Activated naive CD4-positive, alpha-beta T cell treated with anti-CD3 and anti-CD28 coated beads for 36 hours (primary cell): ENCODE measurements at regions not wholly inside any gene's neighbourhood (a gene's known extent, or its start where the extent isn't known, plus 50 kb on each side); places are given as distances from the start of the nearest gene placed in this dataset.
A peak's percentile ranks its signal among the peaks of the same experiment; 100 is the strongest.

ENCODE experiments used
- CTCF ChIA-PET: fragments of 350-600 bp; sonication (Branson Sonifier 250); formaldehyde crosslinking; loops from one replicate; lab custom pipeline; 2021; ENCODE audit warnings: antibody characterized with exemption; lab: Charles Lee
- DNase-seq: peaks from one replicate; pipeline ENCODE4 v3.0.0-alpha.2; 2020
- H3K27ac Mint-ChIP-seq: one replicate; pipeline ENCODE4 v1.8.0; 2021; ENCODE audit warnings: mild to moderate bottlenecking, mixed read lengths
- H3K27me3 Mint-ChIP-seq: one replicate; pipeline ENCODE4 v1.8.0; 2021; ENCODE audit warnings: low read depth, mixed read lengths
- H3K36me3 Mint-ChIP-seq: one replicate; pipeline ENCODE4 v1.8.0; 2021; ENCODE audit warnings: low read depth, mixed read lengths
- H3K4me1 Mint-ChIP-seq: one replicate; pipeline ENCODE4 v1.8.0; 2021; ENCODE audit warnings: low read depth, mixed read lengths
- H3K4me3 Mint-ChIP-seq: one replicate; pipeline ENCODE4 v1.8.0; 2021; ENCODE audit warnings: mild to moderate bottlenecking, moderate library complexity, mixed read lengths
- H3K9me3 Mint-ChIP-seq: one replicate; pipeline ENCODE4 v1.8.0; 2021; ENCODE audit warnings: mixed read lengths
- intact Hi-C: fragments of 100-400 bp; cut with micrococcal nuclease; formaldehyde crosslinking; loops from one replicate; pipeline ENCODE4 v1.15.1; 2023

DNA sequence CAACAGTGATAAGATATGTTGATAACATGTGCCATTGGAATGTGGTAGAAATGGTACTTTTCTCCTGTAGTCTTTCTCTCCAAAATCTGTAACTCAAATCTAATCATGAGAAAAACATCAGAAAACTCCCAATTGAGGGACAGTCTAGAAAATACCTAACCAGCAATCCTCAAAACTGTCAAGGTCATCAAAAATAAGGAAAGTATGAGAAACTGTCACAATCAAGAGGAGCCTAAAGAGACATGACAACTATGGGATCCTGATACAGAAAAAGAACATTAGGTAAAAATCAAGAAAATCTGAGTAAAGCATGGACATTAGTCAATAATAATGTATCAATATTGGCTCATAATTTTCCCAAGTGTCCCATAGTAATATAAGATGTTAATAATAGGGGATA, 124.5 kb upstream of the PPP1R2C start:
- no peak for DNase-seq
- H3K4me1 Mint-ChIP-seq: no peaks in the 10 kb centered on the region
- intact Hi-C loops: no loop called here
- CTCF ChIA-PET: no interaction called here
- H3K27me3 Mint-ChIP-seq: no peaks in the 10 kb centered on the region
- no peak overlapping the region for H3K27ac Mint-ChIP-seq
- no peaks in the 10 kb centered on the region for H3K36me3 Mint-ChIP-seq
- no peak overlapping the region for H3K4me3 Mint-ChIP-seq
- H3K9me3 Mint-ChIP-seq: peaks cover 1% of the 10 kb centered on the region

DNA sequence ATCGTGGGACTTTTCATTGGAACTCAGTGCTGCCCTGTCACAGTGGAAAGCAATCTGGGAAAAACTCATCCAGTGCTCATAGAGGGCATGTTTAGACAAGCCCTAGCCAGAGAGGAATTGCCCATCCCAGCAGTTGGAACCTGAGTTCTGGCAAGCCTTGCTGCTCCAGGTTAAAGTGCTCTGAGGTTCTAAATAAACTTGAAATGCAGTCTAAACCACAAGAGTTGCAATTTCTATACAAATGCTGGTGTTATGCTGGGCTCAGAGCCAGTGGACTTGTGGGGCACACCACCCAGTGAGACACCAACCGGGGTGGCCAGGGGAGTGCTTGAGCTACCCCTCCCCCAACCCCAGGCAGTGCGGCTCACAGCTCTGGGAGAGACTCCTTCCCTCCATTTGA, 142.8 kb upstream of the PPP1R2C start:
- H3K4me1 Mint-ChIP-seq: no peaks in the 10 kb centered on the region
- H3K36me3 Mint-ChIP-seq: peaks cover 1% of the 10 kb centered on the region
- intact Hi-C loops: no loop called here
- no peak overlapping the region for H3K27ac Mint-ChIP-seq
- no peak for DNase-seq
- H3K9me3 Mint-ChIP-seq: no peaks in the 10 kb centered on the region
- CTCF ChIA-PET: no interaction called here
- H3K27me3 Mint-ChIP-seq: no peaks in the 10 kb centered on the region
- H3K4me3 Mint-ChIP-seq: no peak overlapping the region

DNA sequence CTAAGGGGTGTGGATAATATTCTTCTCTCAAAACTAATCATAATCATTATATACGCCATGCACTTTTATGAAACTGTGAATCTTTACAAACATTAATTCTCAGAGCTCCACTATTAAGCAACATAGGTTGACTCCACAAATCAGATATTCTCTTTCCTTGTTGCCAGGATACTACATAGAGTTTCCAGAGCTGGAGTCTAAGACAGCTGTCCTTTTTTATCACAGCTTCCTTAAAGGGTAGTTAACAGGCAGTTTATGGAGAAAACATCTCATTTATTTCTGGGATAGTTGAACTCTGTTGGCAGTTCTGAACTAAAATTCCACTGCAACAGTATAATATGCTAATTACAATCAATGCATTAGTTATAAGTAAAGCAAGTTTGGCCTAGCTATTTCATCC, 152.1 kb upstream of the PPP1R2C start:
- H3K4me1 Mint-ChIP-seq: peaks cover 15% of the 10 kb centered on the region
- intact Hi-C loops: no loop called here
- CTCF ChIA-PET: no interaction called here
- no peak overlapping the region for H3K27ac Mint-ChIP-seq
- H3K4me3 Mint-ChIP-seq: no peak overlapping the region
- H3K36me3 Mint-ChIP-seq: no peaks in the 10 kb centered on the region
- no peak for DNase-seq
- no peaks in the 10 kb centered on the region for H3K9me3 Mint-ChIP-seq
- H3K27me3 Mint-ChIP-seq: no peaks in the 10 kb centered on the region

DNA sequence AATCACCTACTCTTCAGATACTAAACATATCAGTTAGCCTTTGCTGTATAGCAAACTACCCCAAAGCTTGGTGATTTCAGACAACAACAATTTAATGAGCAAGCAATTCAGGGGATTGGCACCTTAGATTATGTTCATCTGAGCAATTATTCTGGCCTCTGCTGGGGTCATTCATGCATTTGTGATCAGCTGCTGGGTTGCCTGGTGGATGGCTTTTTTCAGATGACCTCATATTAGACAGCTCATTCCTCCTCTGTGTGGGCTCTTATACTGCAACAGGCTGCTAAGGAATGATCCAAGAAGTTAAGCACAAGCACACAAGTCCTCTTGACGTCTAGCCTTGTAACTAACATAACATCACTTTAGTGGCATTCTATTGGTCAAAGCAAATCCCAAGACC, 153.0 kb upstream of the PPP1R2C start:
- Mint-ChIP-seq H3K4me1 (peaks cover 16% of the 10 kb centered on the region), H3K4me3 (no peak overlapping the region), H3K9me3 (no peaks in the 10 kb centered on the region), H3K27me3 (no peaks in the 10 kb centered on the region), H3K36me3 (no peaks in the 10 kb centered on the region), H3K27ac (no peak overlapping the region)
- no peak for DNase-seq
- CTCF ChIA-PET: no interaction called here
- intact Hi-C loops: no loop called here

DNA sequence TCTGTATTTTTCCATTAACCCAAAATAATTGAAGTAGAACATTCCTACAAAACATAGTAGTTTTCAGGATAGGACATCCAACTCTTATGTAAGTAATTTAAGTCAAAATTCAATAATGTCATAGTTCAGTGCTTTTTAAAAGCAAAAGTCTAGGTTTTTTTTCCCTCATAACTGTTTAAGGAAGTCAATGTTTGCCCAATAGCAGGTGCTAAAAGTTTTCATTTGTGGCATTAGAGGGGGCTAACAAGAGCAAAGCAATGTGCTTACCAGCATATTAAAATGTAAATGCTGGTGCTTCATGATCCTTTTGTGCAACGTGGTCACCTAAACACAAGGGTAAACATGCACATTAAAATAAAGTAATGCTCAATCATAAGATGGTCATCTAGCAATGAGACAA, 155.2 kb upstream of the PPP1R2C start:
- Mint-ChIP-seq H3K27ac (no peak overlapping the region), H3K9me3 (no peaks in the 10 kb centered on the region), H3K4me3 (no peak overlapping the region), H3K36me3 (no peaks in the 10 kb centered on the region), H3K4me1 (peaks cover 16% of the 10 kb centered on the region), H3K27me3 (no peaks in the 10 kb centered on the region)
- no peak for DNase-seq
- CTCF ChIA-PET: no interaction called here
- intact Hi-C loops: no loop called here

DNA sequence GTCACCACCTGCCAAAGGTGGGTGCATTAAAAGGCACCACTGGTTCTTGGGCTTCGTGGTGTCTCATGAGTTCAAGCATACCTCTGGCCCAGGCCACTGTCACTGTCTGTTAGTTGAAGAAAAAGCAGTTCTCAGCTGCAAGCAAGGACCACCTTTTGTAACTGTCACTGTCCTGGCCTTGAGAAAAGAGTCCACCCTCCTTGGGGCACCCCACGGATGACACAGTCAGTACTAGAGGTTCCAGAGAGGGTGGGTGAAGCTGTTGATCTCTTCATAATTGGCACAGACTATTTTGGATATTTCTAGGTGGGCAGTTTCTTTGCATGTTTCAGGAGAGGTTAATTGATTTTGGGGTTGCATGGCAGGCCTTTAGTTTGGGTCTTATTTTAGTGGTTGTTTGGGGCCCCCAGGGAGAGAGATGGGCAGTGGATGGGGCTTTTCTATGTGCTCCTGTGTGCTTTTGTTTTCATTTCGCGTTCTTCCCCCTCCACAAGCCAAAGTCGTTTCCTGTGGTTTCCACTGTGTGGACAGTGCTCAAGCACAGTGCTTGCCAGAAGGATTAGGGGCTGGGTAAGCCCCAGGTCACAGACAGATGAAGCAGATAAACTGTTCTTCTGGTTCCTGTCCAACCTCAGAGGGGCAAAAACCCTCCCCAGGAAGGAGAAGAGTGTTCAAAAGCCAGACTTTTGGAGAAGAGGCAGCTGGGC, 156.2 kb upstream of the PPP1R2C start:
- CTCF ChIA-PET: no interaction called here
- DNase-seq: no peak
- Mint-ChIP-seq H3K9me3 (peaks cover 5% of the 10 kb centered on the region), H3K4me1 (peaks cover 19% of the 10 kb centered on the region), H3K27ac (peak overlapping the region; percentile 18), H3K4me3 (peak overlapping the region; percentile 29), H3K36me3 (peaks cover 2% of the 10 kb centered on the region), H3K27me3 (no peaks in the 10 kb centered on the region)
- intact Hi-C loops: no loop called here

DNA sequence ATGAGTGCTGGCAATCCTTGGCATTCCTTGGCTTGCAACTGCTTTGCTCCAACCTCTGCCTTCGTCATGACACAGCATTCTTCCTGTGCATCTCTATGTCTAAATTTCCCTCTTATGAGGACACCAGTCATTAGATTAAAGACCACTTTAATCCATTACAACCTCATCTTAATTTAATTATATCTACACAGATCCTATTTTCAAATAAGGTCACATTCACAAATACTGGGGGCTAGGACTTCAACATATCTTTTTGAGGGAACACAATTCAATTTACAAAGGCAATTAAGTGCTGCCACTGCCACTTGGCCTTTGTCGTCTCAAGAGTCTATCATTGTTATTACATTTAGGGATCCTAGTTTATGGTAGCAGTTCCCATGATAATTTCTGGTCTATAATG, 163.7 kb upstream of the PPP1R2C start:
- Mint-ChIP-seq H3K27me3 (no peaks in the 10 kb centered on the region), H3K9me3 (peaks cover 5% of the 10 kb centered on the region), H3K27ac (peak overlapping the region; percentile 18), H3K36me3 (peaks cover 4% of the 10 kb centered on the region), H3K4me1 (peaks cover 62% of the 10 kb centered on the region), H3K4me3 (no peak overlapping the region)
- CTCF ChIA-PET: no interaction called here
- DNase-seq: no peak
- intact Hi-C loops: no loop called here

DNA sequence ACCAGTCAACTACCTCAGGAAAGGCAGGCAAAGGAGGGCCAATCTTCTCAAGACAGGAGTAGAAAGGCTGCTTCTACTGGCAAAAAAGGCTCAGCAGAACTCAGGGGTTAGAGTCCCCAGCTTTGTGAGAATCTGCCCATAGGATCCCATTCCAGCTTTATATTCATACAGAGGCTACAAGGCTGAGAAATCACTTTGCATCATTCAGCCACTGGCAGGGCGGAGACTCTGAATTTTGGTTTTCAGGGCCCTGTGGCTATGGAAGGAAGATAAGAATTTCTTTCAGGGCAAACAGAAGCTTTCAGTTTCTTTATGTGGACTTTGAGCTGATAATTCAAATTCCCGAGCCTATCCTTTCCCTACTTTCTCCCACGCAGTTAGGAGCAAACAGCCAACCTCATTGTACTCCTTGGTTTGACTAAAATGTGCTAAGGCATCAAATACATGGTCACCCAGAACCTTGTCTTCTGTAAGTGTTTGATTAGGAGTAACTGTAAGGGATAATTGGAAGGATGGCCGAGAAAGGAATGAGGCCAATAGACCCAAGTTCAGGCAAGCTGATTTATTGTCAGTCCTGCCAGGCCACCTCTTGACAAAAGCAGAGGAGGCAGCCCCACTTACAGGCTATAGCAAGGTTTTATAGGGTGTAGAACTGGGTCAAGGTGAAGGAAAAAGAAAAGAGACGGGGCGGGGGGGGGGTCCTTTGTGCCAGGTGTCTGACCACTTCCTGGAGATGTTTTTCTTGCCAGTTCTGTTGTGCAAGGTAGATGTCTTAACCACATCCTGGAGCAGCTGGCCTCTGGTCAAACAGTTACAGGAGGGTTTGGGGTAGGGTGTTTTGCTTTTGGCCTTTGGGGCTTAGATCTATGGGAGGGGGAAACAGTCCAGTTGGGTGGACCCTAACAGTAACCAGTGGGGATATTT, 165.3 kb upstream of the PPP1R2C start:
- H3K4me1 Mint-ChIP-seq: peaks cover 72% of the 10 kb centered on the region
- peak; percentile 32 for DNase-seq
- H3K4me3 Mint-ChIP-seq: no peak overlapping the region

DNA sequence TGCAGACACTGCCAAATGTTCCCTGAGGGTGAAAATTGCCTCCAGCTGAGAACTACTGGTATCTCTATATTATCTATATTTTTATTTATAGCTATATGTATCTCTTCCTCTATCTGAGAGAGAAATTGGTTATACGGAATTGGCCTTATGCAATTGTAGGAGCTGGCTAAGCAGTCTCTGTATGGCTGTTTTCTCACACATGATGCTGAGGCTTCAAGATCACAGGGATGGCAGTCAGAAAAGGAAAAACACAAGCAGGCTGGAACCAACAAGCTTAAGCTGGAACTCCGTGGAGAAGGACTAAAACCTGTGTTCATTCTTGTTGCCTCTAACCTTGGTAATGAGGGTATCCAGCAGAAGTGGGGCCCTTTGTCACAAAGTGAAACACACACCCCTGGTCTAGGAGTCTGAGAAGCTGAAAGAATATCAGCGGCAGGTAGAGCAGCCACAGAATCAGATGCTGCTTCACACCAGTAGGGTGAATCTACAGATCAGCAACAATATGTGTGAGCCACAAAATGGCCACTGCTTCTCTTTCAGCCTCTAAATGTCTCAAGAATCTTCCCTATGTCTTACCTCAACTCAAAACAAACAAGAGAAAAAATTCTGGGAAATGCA, 166.5 kb upstream of the PPP1R2C start:
- Mint-ChIP-seq H3K9me3 (peaks cover 2% of the 10 kb centered on the region), H3K4me1 (peaks cover 76% of the 10 kb centered on the region), H3K4me3 (no peak overlapping the region), H3K27ac (peak overlapping the region; percentile 80), H3K36me3 (peaks cover 2% of the 10 kb centered on the region), H3K27me3 (no peaks in the 10 kb centered on the region)
- CTCF ChIA-PET: interaction anchor here (0.7 kb wide), 1 partner anchor 186 kb away, joined by 3 read pairs; no protein-coding TSS in a partner anchor
- no peak for DNase-seq
- intact Hi-C loops: no loop called here

More for the DNA sequence above, 165.3 kb upstream of the PPP1R2C start:
- intact Hi-C loops: no loop called here
- Mint-ChIP-seq H3K27ac (peak overlapping the region; percentile 80), H3K9me3 (peaks cover 5% of the 10 kb centered on the region), H3K36me3 (peaks cover 4% of the 10 kb centered on the region), H3K27me3 (no peaks in the 10 kb centered on the region)
- CTCF ChIA-PET: no interaction called here

DNA sequence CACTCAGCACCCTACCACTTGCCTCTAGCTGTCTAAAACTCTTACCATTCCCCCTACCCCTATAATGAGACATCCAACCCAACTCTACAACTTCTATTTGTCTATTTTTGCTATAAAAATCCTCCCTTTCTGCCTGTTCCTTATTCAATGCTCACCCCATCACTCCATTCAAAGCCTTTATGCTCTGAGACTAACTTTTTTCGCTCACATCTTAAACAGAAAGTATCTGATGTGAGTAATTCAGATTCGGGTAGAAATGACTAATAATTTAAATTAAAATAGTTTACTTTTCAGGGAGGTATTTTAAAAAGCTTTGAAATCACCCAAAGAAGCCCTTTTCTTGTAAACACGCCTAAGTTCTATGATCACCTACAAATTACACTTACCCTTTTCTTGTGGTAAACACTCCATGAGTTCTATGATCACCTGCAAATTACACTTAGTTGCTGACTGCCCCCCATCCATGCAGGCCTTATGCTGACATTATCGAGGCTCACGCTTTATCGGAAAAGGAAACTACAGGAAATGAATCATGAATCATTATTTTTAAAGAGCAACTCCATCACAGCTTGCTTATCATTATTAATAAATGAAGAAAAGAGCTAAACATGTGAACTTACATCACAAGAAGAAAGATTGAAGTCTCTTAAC, 168.7 kb upstream of the PPP1R2C start:
- Mint-ChIP-seq H3K9me3 (peaks cover 2% of the 10 kb centered on the region), H3K4me3 (peak overlapping the region; percentile 66), H3K27me3 (no peaks in the 10 kb centered on the region), H3K27ac (peak overlapping the region; percentile 95), H3K36me3 (peaks cover 2% of the 10 kb centered on the region), H3K4me1 (peaks cover 62% of the 10 kb centered on the region)
- CTCF ChIA-PET: no interaction called here
- intact Hi-C loops: loop anchor here (5.0 kb wide), 2 partner anchors 1024 to 1149 kb away; partner anchors contain the start of gene CASK
- DNase-seq: no peak

DNA sequence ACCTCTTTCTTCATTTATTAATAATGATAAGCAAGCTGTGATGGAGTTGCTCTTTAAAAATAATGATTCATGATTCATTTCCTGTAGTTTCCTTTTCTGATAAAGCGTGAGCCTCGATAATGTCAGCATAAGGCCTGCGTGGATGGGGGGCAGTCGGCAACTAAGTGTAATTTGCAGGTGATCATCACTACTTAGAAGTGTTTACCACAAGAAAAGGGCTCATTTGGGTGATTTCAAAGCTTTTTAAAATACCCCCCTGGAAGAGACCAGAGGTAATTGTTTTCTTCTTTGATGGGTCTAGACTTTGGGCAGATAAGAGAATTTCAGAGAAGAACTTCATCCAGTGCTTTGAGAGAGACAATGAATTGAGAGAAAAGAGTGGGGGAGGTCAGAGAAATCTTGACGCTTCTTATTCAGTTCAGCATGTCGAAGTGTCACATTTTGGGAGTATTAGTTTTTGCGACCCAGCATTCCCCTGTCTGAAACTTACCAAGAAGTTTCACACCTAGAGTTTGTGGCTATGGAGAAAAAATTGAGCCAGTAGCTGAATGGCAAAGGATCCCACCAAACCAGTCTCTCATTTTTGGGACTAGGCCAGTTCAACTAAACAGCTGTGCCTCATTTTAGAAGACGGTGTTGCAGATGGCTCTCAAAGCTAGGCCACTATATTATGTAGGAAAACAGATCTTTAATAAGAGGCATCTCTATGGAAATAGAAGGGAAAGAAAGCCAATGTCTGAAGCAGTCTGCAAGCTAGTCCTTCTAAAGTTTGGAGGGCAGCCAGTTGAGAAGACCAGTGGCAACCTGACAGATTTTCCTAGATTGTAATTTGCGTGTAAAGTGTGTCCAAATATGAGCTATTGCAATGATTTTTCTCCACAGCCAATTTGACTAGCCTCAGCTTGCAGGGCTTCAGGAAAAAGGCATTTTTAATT, 171.0 kb upstream of the PPP1R2C start:
- no peak for DNase-seq
- Mint-ChIP-seq H3K9me3 (peaks cover 2% of the 10 kb centered on the region), H3K27me3 (no peaks in the 10 kb centered on the region), H3K4me3 (no peak overlapping the region), H3K4me1 (peaks cover 44% of the 10 kb centered on the region), H3K36me3 (peaks cover 2% of the 10 kb centered on the region), H3K27ac (peak overlapping the region; percentile 70)
- intact Hi-C loops: loop anchor here (5.0 kb wide), 2 partner anchors 1027 to 1152 kb away; partner anchors contain the start of gene CASK
- CTCF ChIA-PET: no interaction called here
